Kasumi-1 (cell line): ENCODE measurements at regions not wholly inside any gene's neighbourhood (a gene's known extent, or its start where the extent isn't known, plus 50 kb on each side); places are given as distances from the start of the nearest gene placed in this dataset.

Source experiments
- DNase-seq, 2 experiments: peaks; one replicate each; lab custom pipeline; 2025; lab: John Stamatoyannopoulos, UW

GRCh38 chr1:59151387-59151761 lies 145.5 kb upstream of the FGGY start:
- no peak for DNase-seq

DNA sequence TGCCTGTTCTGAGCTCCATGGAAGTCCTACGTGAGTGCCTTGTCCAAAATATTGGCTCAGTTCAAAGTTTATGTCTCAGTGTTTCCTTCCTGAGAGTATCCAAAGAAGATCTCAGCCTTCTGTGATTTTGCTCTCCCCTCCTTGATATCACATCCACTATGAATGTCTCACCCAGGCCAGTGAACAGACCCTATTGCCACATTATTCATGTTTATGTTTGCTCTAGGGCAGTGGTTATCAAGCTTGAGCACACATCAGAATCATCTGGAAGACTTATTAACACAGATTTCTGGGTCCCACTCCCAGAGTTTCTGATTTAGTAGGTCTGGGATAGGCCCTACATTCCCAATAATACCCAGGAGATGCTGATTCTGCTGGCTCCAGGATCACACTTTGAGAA lies 145.0 kb upstream of the FGGY start:
- no peak for DNase-seq

- DNase-seq, result no peak
Measured at GRCh38 chr1:59152511-59152910, 144.4 kb upstream of the FGGY start.

GRCh38 chr1:59154401-59154800 lies 142.5 kb upstream of the FGGY start:
- DNase-seq, result no peak

DNA sequence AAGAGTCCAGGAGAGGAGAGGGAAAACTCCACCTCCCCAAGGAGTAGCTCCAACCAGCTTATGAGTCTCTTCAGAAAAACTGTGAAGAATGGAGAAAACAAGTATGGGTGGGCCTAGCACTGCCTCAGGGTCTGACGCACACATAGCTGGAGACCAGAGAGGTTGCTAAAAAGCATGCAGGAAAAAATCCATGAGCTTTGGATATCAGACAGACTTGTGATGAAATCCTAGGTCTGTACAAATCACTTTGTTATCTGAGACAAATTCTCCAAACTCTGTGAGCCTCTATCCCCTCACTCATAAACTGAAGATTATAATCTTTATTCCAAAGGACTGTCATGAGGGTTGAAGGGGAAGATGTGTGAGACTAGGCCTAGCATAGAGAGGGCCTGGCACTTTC lies 141.5 kb upstream of the FGGY start:
- no peak for DNase-seq

DNA sequence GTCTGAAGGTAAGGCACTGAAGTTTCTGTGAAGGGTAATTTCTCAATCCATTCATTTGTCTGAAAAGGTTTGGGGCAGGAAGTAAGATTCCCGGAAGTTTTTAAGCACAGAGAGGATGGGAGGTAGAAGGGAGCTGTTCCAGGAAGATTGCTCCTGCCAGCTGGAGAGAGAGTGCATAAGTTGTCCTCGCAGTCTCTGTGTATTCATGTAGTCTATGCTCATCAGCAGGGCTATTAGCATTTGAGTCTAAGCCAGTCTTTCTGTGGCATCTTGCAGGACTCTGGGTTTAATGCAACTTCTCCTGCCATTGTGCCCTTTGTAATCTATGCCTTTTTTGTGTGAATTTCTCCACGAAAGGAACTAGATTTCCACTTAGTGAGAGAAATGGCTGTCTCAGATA lies 140.8 kb upstream of the FGGY start:
- DNase-seq, result no peak

- DNase-seq, result no peak
Measured at GRCh38 chr1:59156526-59157199, 140.2 kb upstream of the FGGY start.

DNA sequence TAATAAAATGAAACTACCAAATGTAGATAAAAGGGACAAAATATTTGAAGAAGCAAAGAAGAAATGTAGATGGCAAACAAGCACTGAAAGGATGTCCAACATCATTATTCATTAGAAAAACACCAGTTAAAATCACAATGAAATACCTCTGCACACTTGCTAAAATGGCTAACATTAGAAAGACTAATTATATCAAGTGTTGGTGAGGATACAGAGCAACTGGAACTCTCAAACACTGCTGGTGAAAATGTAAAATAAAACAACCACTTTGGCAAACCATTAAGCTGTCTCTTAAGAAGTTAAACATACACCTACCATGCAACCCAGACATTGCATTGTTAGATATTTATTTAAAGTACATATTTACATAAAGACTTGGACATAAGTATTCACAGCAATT lies 138.6 kb upstream of the FGGY start:
- no peak for DNase-seq

DNA sequence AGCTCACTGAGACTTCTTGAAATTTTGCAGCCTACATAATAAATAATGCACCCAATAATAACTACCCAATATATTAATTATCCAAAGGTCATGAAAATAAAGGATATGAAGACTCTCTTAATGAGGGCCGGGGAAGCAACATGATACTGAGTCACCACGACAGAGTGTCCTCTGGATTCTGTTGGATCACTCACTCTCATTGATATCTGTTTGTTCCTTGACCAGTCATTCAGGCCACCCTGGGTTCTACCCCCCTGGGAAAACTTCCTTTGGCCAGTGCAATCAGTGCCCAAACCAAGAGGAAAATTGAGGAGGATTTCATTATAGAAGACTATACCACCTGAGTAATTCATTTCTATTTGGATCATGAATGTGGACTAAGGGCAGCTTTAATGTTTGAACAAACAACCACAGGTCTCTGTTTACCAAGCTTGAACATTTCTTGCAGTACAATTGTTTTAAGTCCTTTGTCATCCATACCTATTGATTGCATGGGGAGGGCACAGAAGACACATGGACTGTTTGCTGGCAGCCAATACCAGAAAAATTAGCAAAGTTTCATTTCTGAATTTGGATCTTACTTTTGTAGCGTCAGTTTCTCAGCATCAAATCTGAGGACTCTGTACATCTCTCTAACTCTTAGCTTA lies 137.2 kb upstream of the FGGY start:
- no peak for DNase-seq

- DNase-seq, result no peak
Measured at GRCh38 chr1:59161136-59161535, 135.8 kb upstream of the FGGY start.

GRCh38 chr1:59162665-59163064 lies 134.2 kb upstream of the FGGY start:
- no peak for DNase-seq

DNA sequence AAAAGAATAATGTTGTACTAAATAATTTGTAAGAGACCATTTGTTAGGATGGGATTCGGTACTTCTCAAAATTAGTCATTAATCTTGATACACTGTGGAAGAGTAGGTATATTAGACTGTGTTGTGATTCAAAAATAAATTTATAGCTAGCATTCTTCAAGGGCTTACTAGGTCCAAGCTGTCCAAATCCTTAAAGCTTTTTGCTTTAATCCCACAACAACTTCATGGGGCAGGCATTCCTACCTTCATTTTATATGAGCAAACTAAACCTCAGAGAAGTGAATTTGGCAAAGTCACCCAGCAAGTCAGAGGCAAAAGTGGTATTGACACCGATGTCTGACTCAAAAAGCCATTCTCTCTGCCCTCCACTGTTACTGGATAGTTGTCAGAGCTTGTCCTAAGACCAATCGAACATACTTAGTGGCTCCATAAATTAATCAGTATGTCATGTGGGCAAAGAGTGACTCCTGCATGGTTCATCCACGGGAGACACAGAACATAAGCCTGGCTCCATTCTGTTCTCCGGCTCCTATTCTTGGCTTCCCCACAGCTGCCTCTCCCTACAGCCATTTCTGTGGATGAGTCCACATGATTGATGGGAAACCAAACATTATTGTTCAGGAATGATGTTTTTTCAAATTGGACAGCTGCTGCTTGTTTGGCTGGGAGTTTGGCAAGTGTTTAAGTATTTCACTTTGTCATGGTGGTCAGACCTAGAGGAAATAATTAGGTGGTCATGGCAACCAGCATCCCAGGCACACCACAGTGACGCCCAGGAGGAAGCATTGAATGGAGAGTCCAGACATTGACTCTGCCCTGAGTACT lies 133.4 kb upstream of the FGGY start:
- DNase-seq, result no peak

DNA sequence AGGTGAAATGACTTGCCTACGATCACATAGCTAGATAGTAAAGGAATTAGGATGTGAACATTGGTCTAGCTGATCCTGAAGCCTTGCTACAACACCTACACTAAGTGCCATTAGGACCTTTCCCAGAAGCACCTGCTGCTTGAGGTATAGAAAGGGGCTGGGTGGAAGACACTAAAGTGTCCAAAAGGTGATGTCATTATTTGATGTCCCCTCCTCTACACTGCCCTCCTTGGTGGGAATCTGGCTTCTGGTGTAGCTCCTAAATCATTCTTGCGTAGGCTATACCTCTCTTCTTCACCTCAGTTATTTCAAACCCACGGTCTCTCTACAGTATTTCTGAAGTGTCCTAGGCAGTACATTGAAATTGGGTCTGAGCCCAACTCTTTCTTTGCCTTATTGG lies 132.5 kb upstream of the FGGY start:
- no peak for DNase-seq

DNA sequence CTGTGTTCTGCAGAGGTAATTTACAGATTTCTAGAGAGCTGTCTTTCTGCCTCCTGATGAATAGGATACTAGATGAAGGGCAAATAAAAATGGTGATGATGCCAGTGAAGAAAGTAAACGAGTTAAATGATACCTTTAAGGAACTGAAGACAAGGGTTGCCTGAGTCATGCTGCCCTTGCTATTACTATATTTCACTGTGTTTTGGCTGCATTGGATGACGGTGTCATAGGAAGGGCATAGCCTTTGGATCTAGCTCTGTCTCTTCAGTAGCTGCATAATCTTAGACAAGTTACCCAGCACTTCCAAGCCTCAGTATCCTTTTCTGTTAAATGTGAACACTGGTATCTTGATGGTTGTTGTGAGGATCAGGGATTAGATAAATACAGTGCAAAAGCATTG lies 131.5 kb upstream of the FGGY start:
- no peak for DNase-seq

DNA sequence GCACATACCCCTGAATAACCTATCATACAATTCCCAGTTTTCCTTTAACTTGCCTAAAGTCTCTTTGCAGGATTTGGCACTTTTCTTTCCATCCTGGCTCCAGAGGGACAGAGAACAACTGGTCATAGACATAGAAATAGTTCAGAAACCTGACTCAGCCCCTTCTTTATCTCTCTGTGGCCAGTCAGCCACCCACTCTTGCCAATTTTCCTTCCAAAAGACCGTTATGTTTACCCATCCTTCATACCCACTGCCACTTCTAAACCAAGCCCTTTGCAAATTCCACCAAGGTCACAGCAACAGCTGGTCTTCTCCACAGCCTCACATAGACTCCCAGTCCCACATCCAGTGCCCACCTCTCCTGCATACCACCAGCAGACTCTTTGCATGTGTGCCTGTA lies 127.2 kb upstream of the FGGY start:
- DNase-seq, result no peak

DNA sequence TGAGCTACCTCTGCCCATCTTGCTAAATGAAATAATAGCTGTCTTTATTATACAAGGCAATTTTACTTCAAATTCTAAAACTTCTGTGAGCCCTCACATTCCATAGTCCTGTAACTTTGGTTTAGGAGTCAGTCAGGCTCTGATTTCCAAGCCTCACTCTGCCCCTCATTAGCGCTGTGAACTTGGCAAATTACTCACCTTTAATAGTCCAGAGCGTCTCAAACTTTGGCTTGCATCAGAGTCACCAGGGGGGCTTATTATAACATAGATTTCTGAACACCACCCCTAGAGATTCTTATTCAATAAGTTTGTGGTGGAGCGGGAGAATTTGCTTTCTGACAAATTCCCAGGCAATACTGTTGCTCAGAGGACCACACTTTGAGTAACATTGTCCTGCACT lies 126.2 kb upstream of the FGGY start:
- DNase-seq, result no peak

DNA sequence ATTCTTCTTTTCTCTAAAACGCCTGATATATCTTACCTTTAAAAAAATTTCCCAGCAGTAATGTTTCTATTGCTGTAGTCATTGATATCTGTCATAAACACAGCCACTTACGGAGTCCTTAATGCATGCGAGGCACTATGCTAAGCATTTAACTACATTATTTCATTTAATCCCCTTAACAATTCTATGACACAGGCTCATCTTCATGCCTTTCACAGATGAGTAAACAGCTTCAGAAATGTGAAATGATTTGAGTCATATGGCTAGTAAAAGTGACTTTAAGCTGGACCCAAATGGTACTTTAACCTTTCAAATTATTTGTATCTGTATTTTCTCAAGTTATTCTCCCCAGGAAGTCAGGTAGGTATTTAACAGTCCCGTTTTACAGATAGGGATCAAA lies 125.1 kb upstream of the FGGY start:
- no peak for DNase-seq

DNA sequence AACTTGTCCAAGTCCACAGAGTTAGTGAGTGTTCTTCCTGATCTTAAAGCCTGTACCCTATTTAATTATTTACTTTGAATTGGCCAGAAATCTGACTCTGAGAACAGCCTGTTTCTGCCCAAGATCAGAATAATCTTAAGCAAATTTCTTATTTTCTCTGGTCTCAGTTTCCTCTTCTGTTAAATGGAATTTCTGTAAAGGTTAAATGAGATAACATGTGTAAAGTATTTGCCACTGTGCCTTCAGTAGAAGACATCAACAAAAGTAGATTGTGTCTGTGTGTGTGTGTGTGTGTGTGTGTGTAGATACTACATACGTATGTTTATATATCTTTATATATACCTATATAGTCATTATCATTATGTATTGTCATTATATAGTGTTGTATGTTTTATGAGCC lies 124.2 kb upstream of the FGGY start:
- DNase-seq, result no peak

GRCh38 chr1:59173721-59174120 lies 123.2 kb upstream of the FGGY start:
- DNase-seq, result no peak

GRCh38 chr1:59176471-59176870 lies 120.4 kb upstream of the FGGY start:
- DNase-seq, result peak; percentile 6 to 15

- DNase-seq, result no peak
Measured at GRCh38 chr1:59177756-59178155, 119.1 kb upstream of the FGGY start.

DNA sequence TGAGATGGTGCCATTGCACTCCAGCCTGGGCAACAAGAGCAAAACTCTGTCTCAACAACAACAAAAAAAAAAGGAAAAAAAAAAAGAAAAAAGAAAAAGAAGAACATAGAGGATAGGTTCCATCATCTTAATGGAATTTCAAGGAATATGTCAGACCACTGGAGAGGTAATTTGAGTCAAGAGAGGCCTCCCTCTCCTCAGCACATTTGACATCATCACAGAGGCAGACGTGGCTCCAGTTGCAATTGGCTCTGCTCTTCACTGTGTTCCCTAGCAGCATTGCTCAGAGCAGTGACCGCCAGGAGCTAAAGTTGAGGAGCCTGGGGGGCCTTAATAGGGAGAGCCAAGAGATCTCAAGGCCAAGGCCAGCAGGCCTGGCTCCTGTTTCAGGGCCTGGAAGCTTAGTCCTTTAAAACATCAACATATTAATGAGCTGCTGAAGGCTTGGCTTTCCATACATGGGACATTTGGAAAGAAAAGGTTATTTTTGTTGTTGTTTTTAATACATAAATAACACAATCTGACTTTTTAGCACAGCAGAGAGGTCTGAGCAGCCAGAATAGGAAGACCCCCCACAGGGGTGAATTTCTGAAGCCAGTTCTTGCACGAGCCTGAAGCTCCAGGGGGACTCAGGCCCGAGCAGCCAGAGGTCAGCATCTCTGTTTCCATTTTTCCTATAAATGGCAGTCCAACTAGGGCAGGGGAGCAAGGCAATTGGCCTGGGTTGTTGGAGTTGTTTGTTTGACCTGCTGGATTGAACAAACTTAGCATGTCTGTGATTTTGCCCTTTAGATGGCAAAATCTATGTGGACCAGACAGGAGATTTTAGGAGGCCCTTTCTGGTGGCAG lies 118.3 kb upstream of the FGGY start:
- no peak for DNase-seq
